ENCODE measurements at regions not wholly inside any gene's neighbourhood (a gene's known extent, or its start where the extent isn't known, plus 50 kb on each side); places are given as distances from the start of the nearest gene placed in this dataset.

DNA sequence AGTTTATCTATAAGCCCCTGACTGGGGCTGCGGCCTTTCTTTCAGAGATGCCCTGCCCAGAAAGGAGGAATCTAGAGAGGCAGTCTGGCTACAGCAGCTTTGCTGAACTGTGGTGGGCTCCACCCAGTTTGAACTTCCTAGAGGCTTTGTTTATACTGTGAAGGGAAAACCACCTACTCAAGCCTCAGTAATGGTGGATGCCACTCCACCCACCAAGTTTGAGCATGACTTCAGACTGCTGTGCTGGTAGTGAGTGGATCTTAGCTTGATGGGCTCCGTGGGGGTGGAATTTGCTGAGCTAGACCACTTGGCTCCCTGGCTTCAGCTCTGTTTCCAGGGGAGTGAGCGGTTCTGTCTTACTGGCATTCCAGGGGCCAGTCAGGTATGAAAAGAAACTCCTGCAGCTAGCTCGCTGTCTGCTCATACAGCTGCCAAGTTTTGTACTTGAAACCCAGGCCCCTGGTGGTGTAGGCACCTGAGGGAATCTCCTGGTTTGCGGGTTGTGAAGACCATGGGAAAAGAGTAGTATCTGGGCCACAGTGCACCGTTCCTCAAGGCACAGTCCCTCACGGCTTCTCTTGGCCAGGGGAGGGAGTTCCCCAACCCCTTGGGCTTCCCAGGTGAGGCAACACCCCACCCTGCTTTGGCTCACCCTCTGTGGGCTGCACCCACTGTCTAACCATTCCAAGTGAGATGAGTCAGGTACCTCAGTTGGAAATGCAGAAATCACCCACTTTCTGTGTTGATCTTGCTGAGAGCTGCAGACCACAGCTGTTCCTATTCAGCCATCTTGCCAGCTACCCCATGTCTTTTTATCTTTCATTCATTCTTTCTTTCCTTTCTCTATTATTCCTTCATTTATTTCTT is 211.8 kb upstream of the C9orf72 start:
- Histone ChIP-seq H3K27ac (no peak overlapping the region), H3K4me1 (no peaks in the 10 kb centered on the region), H3K4me3 (no peak overlapping the region), H3K9me3 (no peaks in the 10 kb centered on the region), H3K36me3 (no peaks in the 10 kb centered on the region), H3K27me3 (no peaks in the 10 kb centered on the region)
- TF ChIP-seq, protein P1, sequence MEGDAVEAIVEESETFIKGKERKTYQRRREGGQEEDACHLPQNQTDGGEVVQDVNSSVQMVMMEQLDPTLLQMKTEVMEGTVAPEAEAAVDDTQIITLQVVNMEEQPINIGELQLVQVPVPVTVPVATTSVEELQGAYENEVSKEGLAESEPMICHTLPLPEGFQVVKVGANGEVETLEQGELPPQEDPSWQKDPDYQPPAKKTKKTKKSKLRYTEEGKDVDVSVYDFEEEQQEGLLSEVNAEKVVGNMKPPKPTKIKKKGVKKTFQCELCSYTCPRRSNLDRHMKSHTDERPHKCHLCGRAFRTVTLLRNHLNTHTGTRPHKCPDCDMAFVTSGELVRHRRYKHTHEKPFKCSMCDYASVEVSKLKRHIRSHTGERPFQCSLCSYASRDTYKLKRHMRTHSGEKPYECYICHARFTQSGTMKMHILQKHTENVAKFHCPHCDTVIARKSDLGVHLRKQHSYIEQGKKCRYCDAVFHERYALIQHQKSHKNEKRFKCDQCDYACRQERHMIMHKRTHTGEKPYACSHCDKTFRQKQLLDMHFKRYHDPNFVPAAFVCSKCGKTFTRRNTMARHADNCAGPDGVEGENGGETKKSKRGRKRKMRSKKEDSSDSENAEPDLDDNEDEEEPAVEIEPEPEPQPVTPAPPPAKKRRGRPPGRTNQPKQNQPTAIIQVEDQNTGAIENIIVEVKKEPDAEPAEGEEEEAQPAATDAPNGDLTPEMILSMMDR (IDR thresholded peaks at IDR 0.05): no peak
- intact Hi-C loops (cut with DNase I): no loop called here
- ATAC-seq: no peak
- no peak for DNase-seq

DNA sequence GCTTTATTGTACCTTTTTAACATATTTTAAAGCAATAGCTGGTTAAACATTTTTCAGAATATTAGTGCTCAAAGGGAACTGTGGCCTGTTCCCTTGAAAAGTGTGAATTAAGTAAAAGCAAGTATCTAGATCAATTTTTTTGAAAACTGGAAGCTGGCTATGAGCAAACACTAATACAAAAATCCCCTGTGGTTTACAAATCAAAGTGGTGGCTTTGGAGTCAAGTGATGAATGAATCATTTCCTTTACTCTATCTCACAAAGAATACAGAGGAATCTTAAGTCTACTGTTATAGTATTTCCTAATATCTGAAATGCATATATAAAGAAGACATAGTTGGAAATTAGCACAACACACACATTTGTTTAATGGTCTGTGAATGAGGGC is 212.4 kb upstream of the C9orf72 start:
- Histone ChIP-seq H3K4me1 (no peaks in the 10 kb centered on the region), H3K27ac (no peak overlapping the region), H3K27me3 (no peaks in the 10 kb centered on the region), H3K4me3 (no peak overlapping the region), H3K9me3 (no peaks in the 10 kb centered on the region), H3K36me3 (no peaks in the 10 kb centered on the region)
- intact Hi-C loops (cut with DNase I): no loop called here
- no peak for ATAC-seq
- no peak for DNase-seq
- TF ChIP-seq, protein P1 (IDR thresholded peaks at IDR 0.05): no peak

DNA sequence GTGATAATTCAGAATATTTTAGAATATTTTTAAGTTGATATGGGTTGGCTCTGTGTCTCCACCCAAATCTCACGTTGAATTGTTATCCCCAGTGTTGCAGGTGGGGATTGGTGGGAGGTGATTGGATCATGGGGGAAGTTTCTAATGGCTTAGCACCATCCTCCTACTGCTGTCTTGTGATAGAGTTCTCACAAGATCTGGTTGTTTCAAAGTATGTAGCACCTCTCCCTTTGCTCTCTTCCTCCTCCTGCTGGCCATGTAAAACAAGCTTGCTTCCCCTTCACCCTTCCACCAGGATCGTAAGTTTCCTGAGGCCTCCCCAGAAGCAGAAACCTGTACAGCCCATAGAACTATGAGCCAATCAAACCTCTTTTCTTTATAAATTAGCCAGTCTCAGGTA is 214.6 kb upstream of the C9orf72 start:
- intact Hi-C loops (cut with DNase I): no loop called here
- Histone ChIP-seq H3K27ac (no peak overlapping the region), H3K9me3 (no peaks in the 10 kb centered on the region), H3K36me3 (no peaks in the 10 kb centered on the region), H3K4me3 (no peak overlapping the region), H3K4me1 (no peaks in the 10 kb centered on the region), H3K27me3 (no peaks in the 10 kb centered on the region)
- TF ChIP-seq, protein P1 (IDR thresholded peaks at IDR 0.05): peak; percentile 18
- DNase-seq (no peak), ATAC-seq (peak; percentile 66)

DNA sequence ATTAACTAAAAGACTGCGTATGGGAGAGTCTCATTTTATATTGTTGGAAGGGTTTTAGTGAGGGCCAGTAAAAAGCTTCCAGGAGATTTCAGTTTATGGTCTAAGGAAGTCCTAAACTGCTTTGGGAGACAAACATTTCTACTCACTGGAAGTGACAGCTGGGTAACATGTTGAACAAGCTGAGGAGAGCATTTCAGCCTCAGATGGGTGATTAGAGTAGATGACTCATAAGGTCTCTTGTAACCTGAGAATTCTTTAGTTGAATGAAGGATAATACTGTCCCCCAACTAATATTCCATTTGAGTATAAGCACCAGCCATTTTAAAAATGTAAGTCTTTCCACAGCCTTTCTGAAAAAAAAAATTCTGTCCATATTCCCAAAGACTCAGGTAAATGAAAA is 218.0 kb upstream of the C9orf72 start:
- H3K4me1 ChIP-seq: no peaks in the 10 kb centered on the region
- H3K4me3 ChIP-seq: no peak overlapping the region
- no peak overlapping the region for H3K27ac ChIP-seq
- no peaks in the 10 kb centered on the region for H3K27me3 ChIP-seq
- no peaks in the 10 kb centered on the region for H3K9me3 ChIP-seq
- no peaks in the 10 kb centered on the region for H3K36me3 ChIP-seq
- TF ChIP-seq, protein P1 (IDR thresholded peaks at IDR 0.05): no peak
- intact Hi-C loops (cut with DNase I): no loop called here
- DNase-seq (no peak), ATAC-seq (no peak)

DNA sequence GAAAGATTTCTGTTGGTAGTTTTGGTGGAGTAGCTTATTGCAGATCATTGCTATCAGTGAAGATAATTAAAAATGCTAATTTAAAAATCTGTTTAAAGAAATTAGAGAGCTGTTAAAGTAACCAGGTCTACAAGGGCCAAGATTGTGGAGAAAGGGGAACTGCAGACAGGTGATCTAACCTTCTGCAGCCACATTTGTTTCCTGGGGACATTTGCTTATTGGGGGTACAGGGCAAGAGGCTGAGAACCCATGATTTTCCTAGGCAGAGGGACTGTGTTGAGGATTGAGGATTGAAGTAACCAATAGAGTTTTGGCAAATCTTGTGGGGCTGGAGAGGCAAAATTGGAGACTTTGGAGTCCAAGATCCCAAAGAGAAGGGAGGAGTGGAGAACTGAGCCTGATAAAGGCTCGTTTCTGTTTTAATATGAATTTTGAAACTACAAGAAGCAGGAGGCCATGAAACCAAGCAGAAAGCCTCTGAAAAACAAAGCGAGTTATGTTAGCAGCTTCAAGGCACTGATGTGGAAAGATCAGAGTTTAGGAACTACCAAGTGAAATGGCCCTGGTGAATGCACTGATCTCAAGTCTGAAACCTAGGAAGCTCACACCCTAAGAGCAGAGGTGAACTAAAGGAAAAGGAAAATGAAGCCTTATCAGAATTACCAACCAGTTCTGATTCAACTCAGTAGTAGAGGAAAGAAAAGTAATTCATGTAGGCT is 219.8 kb upstream of the C9orf72 start:
- no peak overlapping the region for H3K27ac ChIP-seq
- no peak overlapping the region for H3K4me3 ChIP-seq
- TF ChIP-seq, protein P1 (IDR thresholded peaks at IDR 0.05): no peak
- no peak for ATAC-seq
- intact Hi-C loops (cut with DNase I): no loop called here
- no peaks in the 10 kb centered on the region for H3K27me3 ChIP-seq
- no peaks in the 10 kb centered on the region for H3K4me1 ChIP-seq
- no peaks in the 10 kb centered on the region for H3K9me3 ChIP-seq
- no peaks in the 10 kb centered on the region for H3K36me3 ChIP-seq
- DNase-seq: no peak
